ENCODE measurements at regions not wholly inside any gene's neighbourhood (a gene's known extent, or its start where the extent isn't known, plus 50 kb on each side); places are given as distances from the start of the nearest gene placed in this dataset.
A peak's percentile ranks its signal among the peaks of the same experiment; 100 is the strongest.
"Not testable (repeated sequence)": the region's sequence is repeated elsewhere in the genome, so short reads cannot be mapped to it uniquely, and the experiment has no call there.

DNA sequence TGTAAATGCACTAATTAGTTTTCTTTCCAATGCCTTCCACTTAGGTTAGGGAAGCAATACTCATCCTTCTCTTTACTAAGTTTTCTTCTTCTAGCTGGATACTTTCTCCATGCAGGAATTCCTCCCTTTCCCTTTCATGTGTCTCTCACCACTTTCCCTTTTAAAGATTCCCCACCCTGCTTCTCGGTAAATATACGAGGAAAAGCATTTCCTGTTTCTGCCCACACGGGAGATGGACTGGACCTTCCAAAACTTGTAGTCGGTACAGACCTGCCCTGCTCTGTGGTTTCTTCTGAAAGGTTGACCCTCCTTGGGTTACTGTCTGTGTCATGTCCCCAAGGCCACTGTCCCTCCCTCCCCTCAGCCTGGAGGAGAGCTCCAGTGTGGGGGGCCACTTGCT, 58.9 kb upstream of the LYZL2 start:
- no peaks in the 10 kb centered on the region for H3K36me3 ChIP-seq (ENCODE audit: control insufficient read depth, insufficient read depth, low read length)
- DNase-seq (ENCODE audit: low read depth), result no peak
- POLR2A ChIA-PET, result no interaction called here

DNA sequence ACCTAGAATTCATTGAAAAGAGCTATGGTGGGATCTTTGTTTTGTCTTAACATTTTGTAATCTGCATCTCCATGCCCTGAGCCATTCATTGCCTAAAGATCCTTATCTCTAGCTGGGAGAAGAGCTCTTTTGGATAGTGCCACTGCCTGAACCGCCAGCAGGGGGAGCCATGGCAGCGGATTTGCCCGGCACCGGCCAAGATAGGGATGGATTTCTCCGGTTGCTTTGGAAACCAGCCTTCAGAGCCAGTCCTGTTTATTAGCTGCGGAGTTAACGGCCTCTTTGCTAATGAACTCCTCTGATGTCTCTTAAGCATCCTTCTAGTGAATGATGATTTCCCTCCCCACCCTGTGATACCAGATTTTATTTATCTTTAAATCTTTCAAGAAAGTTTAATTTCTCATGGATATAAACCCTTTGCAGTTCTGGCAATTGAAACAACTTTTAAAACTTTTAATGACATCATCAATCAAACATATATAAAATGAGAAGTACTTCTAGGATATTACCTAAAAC, 58.2 kb upstream of the LYZL2 start:
- H3K27me3 ChIP-seq (ENCODE audit: control insufficient read depth, insufficient read depth, low read length), result peaks cover 2% of the 10 kb centered on the region; the same call in 1 of the 2 replicates
- TF ChIP-seq, protein P1, sequence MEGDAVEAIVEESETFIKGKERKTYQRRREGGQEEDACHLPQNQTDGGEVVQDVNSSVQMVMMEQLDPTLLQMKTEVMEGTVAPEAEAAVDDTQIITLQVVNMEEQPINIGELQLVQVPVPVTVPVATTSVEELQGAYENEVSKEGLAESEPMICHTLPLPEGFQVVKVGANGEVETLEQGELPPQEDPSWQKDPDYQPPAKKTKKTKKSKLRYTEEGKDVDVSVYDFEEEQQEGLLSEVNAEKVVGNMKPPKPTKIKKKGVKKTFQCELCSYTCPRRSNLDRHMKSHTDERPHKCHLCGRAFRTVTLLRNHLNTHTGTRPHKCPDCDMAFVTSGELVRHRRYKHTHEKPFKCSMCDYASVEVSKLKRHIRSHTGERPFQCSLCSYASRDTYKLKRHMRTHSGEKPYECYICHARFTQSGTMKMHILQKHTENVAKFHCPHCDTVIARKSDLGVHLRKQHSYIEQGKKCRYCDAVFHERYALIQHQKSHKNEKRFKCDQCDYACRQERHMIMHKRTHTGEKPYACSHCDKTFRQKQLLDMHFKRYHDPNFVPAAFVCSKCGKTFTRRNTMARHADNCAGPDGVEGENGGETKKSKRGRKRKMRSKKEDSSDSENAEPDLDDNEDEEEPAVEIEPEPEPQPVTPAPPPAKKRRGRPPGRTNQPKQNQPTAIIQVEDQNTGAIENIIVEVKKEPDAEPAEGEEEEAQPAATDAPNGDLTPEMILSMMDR (IDR thresholded peaks at IDR 0.05; ENCODE audit: insufficient read depth, low read depth, low read length), result peak; percentile 97
- CTCF ChIA-PET, result interaction anchor here (0.6 to 4.6 kb wide), 20 partner anchors 14 to 1005 kb away, joined by 3 to 25 read pairs (median 4); no protein-coding TSS in a partner anchor
- H3K4me3 ChIP-seq (ENCODE audit: low read depth, low read length), result no peak overlapping the region
- no peaks in the 10 kb centered on the region for H3K36me3 ChIP-seq (ENCODE audit: control insufficient read depth, insufficient read depth, low read length)
- DNase-seq (ENCODE audit: low read depth), result no peak
- POLR2A ChIA-PET, result no interaction called here

More for the DNA sequence above, 58.9 kb upstream of the LYZL2 start:
- CTCF ChIA-PET, result interaction anchor here (0.6 to 4.6 kb wide), 9 partner anchors 14 to 933 kb away, joined by 3 to 25 read pairs (median 4); no protein-coding TSS in a partner anchor
- Histone ChIP-seq H3K27me3 (ENCODE audit: control insufficient read depth, insufficient read depth, low read length) (peaks cover 2% of the 10 kb centered on the region; the same call in 1 of the 2 replicates), H3K4me3 (ENCODE audit: low read depth, low read length) (no peak overlapping the region)
- TF ChIP-seq, protein P1 (IDR thresholded peaks at IDR 0.05; ENCODE audit: insufficient read depth, low read depth, low read length), result no peak

DNA sequence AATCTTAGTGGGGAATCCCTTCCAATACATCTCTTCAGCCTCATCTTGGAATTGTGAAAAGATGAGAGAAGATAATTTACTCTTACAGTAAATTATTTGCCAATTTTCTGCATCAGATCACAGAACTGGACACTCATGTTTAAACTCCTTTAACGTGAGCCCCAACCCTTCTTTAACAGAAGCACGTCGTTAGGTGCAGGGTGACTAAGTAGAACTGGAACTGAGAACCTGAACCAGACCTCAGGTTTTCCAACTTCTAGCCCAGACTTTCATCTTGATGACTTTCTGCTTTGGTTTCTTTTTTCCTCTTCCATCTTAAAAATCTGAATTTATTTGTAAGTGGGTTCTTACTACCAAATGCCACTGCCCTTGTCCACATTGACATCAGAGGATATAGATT, 57.2 kb upstream of the LYZL2 start:
- ChIA-PET POLR2A (no interaction called here), CTCF (interaction anchor here (1.4 to 4.6 kb wide), 2 partner anchors 16 to 31 kb away, joined by 5 to 25 read pairs; no protein-coding TSS in a partner anchor)
- H3K36me3 ChIP-seq (ENCODE audit: control insufficient read depth, insufficient read depth, low read length), result no peaks in the 10 kb centered on the region
- TF ChIP-seq, protein P1 (IDR thresholded peaks at IDR 0.05; ENCODE audit: insufficient read depth, low read depth, low read length), result no peak
- H3K4me3 ChIP-seq (ENCODE audit: low read depth, low read length), result no peak overlapping the region
- no peak for DNase-seq (ENCODE audit: low read depth)
- H3K27me3 ChIP-seq (ENCODE audit: control insufficient read depth, insufficient read depth, low read length), result peaks cover 2% of the 10 kb centered on the region; the same call in 1 of the 2 replicates

DNA sequence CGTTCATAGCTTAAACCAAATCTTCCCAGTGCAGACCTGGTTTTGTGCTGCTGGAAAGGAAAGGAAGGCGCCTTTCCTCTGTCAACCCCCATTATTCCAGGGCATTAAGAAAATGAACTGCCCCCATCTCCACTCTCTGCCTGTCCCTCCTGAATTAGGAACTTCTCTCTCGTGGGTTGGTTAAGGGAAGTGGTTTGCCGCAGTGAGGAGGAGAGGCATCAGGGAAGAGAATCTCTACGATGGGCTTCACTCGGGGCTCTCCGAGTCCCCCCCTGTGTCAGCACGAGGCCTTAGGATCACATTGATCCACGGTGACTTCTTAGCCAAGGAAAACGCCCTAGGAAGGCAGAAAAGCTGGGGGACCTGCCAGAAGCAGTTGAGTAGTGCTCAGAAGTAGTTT, 53.9 kb upstream of the LYZL2 start:
- CTCF ChIA-PET, result no interaction called here
- no peak for DNase-seq (ENCODE audit: low read depth)
- peaks cover 2% of the 10 kb centered on the region; the same call in 1 of the 2 replicates for H3K27me3 ChIP-seq (ENCODE audit: control insufficient read depth, insufficient read depth, low read length)
- H3K4me3 ChIP-seq (ENCODE audit: low read depth, low read length), result no peak overlapping the region
- POLR2A ChIA-PET, result no interaction called here
- TF ChIP-seq, protein P1 (IDR thresholded peaks at IDR 0.05; ENCODE audit: insufficient read depth, low read depth, low read length), result no peak
- no peaks in the 10 kb centered on the region for H3K36me3 ChIP-seq (ENCODE audit: control insufficient read depth, insufficient read depth, low read length)

DNA sequence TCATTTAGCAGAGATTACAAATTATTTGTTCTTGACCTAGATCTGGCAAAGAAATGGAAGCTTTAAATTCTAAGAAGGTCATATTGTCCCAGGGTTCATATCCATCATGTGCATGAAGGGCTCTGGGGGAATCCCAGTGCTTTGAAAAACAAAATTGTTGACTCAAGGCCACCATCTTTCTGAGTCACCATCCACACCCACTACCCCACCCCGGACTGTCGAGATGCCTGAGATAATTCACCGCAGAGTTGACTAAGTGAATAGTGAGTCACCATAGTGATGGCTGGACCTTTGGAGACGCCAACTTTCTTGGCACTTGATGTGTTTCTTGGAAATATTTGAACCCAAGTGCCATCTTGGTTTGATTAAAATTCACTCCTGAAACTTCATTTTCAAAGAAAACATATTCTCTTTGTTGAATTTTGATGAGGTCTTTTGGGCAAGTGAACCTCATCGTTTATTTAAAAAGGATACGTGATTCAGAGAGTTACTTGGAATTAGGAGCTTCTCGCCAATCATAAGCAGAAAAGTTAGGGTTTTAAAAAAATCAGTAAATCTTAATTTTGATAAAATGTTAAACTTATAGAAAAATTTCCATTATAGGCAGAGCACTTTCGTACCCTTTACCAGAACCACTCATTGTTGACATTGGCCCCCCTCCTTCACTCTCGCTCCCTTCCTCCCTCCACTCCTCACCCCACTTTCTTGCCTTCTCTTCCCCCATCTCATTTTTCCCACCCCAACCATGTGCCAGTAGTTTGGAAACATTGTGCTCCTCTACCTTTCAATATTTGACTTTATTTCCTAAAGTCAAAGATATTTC, 53.0 kb upstream of the LYZL2 start:
- H3K4me3 ChIP-seq (ENCODE audit: low read depth, low read length); H3K27me3 ChIP-seq (ENCODE audit: control insufficient read depth, insufficient read depth, low read length); POLR2A ChIA-PET; H3K36me3 ChIP-seq (ENCODE audit: control insufficient read depth, insufficient read depth, low read length): not testable (repeated sequence)
- peak; percentile 87 for DNase-seq (ENCODE audit: low read depth)
- CTCF ChIA-PET, result interaction anchor here (1.1 to 3.1 kb wide), 2 partner anchors 8 to 12 kb away, joined by 3 to 19 read pairs; no protein-coding TSS in a partner anchor
